GM21717 (cell line): ENCODE measurements at regions not wholly inside any gene's neighbourhood (a gene's known extent, or its start where the extent isn't known, plus 50 kb on each side); places are given as distances from the start of the nearest gene placed in this dataset.
"Not testable (repeated sequence)": the region's sequence is repeated elsewhere in the genome, so short reads cannot be mapped to it uniquely, and the experiment has no call there.

ENCODE experiments used
- ATAC-seq: cut with Tn5 transposase; IDR thresholded peaks from one replicate; pipeline ENCODE4 v1.9.1; 2021; ENCODE audit warnings: mild to moderate bottlenecking, moderate library complexity; ENCODE audit not compliant: unreplicated experiment

DNA sequence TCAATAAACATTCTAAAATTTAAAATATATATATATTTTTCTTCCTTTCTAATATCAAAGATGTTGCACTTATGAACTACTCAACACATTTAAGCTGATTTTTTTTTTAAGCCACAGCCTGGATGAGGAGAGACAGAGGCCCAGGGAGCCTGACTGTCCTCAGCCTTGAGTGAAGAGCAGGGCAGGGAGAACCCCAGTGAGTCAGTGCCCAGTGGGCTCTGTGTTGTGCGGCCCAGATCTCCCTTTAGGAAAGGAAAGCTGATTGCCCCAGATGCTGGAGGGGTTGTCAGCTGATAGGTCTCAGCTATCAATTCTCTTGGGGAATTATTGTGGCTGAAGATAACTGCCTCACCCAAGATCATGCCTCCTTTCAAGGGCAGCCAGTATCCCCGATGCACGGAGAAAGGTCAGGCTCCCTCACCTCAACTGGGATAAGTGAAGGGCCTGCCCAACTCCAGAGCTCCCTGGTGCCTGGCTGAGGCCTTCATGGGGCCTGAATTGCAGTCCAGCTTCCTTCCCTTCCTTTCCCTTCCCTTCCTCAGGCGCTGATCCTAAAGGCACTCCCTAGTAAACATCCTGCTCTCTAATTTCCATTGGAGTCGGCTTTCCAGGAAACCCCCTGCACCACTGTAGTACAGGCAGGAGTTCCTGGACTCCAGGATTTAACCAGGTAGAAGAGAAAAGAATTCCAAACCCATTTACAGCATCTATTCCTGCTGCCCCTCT, 106.9 kb upstream of the ATL2 start:
- ATAC-seq, result no peak

DNA sequence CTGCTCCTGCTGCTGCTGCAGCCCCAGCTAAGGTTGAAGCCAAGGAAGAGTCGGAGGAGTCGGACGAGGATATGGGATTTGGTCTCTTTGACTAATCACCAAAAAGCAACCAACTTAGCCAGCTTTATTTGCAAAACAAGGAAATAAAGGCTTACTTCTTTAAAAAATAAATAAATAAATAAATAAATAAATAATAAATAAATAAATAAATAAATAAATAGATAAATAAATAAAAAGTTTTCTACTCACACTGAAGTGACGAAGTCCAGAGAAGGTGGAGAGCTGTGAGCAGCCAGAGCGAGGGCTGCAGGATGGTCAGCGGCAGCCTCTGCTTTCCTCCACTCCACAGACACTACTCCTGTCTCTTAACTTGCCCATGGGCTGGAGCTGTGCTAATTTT, 105.6 kb upstream of the ATL2 start:
- ATAC-seq, result not testable (repeated sequence)

DNA sequence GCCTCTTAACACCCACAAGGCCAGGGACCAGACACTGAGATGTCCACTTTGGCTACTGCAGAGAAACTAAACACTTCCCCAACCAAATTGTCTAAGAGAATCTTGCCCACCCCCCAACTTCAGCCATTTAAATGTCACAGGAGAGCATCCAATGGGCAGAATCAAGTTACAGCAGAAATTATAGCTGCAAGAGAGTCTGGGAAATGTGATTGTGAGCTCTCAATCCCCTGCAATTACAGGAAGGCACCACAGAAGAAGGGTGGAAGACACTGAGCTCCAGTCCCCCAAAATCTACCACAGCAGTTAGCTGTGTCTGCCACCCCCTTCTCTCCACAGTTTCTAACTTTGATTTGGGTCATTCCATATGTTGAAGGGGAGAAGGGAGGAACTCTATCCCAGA, 103.5 kb upstream of the ATL2 start:
- no peak for ATAC-seq

GRCh38 chr2:38477006-38477405, 99.9 kb upstream of the ATL2 start:
- no peak for ATAC-seq

DNA sequence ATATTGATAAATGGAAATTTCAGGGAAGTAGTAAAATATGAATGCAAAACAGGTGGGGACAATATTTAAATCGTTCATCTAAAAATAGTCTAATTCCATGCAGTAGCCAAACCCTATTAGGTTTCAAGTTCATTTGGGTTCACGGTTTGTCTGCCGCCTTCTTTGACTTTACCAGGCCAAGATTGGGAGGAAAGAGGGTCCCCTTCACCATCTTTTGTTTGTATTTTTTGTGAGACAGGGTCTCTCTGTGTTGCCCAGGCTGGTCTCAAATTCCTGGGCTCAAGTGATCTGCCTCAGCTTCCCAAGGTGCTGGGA, 98.5 kb upstream of the ATL2 start:
- no peak for ATAC-seq

- ATAC-seq, result no peak
These were observed 97.9 kb upstream of the ATL2 start for GRCh38 chr2:38474715-38475566.

GRCh38 chr2:38474021-38474456, 97.0 kb upstream of the ATL2 start:
- peak; percentile 60 for ATAC-seq

GRCh38 chr2:38473333-38474005, 96.4 kb upstream of the ATL2 start:
- ATAC-seq, result no peak

DNA sequence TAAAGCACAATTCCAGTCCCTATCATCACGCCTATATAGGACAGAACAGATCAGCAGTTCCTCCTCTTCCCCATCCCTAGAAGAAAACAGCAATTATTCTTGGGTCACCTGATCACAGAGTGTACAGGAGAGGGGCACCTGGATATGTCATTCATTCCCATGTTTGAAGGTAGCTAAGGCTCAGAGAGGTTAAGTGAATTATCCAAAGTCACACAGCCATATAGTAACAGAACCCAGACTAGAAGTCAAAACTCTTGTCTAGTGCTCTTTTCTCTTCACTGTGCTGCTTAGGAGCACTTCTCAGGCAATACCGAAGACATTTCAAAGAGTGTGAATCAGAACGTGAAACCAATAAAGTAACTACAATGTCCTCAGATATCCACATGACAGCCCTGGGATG, 93.0 kb upstream of the ATL2 start:
- ATAC-seq, result no peak

DNA sequence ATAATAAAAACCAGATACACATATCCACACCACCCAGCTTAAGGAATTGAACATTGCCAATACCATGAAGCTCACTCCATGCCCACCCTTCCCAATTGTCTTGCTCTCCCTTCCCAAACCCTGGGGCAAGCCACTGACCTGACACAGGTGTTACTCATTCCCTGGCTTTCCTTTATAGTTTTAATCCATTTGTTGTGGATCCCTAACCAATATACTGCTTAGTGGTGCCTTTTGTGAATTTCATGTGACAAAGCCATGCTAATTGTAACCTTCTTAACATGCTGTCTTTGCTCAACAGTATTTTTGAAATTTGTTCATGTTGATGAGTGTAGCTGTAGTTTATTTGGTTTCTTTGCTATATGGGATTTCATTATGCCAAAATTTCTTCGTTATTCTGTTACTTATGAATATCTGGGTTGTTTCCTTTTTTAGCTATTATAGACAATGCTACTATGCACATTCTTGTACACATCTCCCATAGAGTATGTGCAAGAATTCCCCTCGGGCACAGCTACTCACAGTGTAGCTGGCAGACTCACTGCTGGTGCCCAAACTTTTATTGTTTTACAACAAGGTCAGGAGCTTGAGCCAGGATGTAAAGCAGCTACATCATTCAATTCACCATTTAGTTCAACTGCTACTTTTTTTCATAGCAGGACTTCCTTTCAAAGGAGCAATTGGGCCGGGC, 90.8 kb upstream of the ATL2 start:
- ATAC-seq, result no peak

DNA sequence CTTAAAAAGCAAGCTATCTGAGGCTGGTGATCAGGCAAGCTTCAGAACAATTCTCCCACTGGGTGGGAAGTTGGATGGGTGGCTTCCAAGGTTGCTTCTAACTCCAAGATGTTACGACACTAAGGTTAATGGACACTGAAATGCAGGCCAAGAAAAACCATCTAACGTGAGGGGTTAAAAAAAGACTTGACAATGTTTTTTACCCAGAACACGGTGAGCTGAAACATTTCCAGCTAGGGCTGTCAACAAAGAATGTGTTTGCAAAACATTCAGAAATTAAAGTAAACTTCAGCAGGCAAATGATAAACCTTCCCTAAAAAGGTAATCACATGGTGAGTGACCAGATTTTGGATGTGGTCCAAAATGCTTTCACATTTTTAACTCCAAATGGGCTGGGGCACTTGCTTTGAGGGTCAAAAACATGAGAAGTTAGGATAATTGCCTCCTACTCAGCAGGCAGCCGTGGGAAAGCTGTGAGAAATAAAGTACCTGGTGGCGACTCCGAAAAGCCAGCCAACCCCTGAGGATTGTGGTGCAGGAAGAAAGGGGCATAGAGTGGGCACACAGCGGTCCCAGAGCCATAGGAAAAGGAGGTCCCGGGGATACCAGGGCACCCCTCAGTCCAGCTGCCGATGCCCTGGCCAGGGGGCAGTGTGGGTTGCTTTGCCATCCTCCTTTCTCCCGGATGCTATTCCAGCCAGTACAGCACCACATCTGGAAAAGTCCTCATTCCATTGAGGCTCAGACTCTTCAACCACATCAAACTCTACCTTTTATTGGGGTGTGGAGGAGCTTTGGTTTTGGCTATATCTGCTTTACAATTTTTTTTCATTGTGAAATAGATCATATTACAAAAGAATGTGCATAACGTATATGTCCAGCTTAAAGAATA, 90.0 kb upstream of the ATL2 start:
- ATAC-seq, result no peak

DNA sequence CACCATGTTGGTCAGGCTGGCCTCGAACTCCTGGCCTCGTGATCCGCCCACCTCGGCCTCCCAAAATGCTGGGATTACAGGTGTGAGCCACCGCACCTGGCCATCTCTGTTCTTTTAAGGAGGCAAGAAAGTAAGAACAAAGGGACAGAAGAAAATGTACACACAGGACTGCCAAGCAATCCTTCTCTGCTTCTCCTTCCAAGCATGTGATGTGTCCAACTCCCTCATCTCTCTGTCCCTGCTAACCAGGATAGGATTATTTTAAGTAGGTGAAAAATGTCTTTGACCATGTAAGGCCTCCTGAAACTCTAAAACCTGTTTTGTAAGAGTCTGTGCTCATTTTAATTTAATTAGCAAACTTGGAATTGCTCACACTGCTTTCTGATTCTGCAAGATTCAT, 89.3 kb upstream of the ATL2 start:
- ATAC-seq, result no peak

GRCh38 chr2:38465789-38466127, 88.7 kb upstream of the ATL2 start:
- no peak for ATAC-seq

DNA sequence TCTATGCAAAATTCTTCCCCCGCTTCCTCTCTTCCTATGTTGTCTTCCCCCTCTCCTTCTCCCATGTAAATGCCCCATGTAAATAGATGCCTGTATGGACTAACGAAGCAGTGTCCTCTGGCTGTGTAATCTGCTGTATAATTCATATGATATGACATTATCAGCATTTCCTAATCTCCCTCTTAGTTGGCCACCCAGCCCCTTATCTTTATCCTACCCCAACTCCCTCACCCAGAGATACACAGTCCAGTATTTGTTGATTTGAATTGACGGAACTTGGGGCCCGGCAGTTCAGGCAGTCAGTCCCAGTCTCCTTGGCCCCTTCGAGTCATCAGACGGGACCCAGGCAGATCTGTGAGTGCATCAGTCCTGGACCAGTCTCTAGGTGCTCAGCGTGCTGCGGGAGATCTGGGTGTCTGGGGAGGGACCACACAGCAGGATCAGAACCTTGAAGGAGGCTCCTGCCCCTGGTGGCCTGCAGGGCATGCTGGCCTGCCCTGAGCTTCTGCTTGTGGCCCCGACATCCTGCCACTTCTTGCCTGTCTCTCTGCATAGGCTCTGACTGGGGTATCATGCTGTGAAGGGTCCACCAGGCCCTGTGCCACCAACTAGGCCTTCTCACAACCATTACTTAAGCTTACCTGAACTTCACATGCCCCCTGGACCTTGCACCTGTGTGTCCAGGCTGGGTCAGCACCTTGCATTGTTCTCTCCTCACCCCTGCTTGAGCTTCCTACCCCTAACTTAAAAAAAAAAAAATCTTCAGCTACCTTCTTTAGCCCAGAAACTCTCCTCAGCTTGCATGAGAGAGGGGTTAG, 88.1 kb upstream of the ATL2 start:
- no peak for ATAC-seq

DNA sequence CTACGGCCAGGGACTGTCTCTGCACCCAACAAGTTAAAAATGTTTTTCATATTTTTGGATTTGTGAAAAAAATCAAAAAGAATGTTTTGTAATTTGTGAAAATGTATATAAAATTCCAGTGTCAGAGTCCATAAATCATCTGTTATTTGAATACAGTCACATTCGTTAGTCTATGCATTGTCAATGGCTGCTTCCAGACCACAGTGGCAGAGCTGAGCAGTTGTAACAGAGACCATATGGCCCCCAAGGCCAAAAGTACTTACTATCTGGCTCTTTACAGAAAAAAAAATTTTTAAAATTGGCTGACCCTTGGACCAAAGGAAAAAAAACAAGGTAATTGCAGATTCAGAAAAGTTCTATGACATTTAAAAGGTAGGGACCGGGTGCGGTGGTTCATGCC, 86.7 kb upstream of the ATL2 start:
- no peak for ATAC-seq

DNA sequence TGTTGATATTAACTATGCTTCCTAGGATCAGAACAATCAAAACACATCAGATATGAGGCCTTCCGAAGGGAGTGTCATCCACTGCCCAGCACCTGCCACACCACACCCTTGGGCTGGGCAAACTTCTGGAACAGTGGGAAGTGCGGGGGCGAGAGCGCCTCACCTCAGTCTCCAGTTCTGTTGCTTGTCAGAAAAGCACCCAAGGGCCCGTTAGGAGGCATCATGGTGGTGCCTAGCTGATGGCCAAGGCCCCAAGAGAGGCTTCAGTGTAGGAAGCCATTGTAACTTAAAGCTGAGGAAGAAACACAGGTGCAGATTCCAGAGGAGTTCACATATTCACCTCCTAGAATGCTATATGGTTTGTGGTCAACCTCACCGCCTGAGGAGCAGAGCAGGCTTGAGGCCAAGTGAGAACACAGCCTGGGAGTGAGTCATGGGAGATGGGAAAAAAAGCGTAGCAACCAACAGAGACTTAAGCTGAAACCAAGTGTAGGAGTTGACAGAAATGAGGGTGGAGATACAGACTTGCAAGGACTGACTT, 85.1 kb upstream of the ATL2 start:
- ATAC-seq, result no peak

GRCh38 chr2:38461470-38461869, 84.4 kb upstream of the ATL2 start:
- no peak for ATAC-seq

DNA sequence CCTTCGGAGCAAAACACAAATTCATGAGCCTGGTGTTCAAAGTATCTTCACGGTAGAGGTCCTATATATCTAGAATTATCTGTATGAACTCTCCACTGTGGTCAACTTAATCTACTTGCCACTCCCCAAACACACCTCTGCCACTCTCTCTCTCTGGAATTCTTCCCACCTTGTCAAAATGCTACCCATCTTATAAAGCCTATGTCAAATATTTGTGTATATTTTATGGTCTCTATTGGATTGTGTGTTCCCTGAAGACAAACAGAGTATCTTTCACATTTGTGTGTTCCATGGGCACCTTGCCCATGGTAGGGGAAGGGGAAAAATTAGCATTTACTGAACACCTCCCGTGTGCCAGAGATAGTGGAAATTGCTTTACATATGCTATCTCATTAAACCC, 83.2 kb upstream of the ATL2 start:
- no peak for ATAC-seq

DNA sequence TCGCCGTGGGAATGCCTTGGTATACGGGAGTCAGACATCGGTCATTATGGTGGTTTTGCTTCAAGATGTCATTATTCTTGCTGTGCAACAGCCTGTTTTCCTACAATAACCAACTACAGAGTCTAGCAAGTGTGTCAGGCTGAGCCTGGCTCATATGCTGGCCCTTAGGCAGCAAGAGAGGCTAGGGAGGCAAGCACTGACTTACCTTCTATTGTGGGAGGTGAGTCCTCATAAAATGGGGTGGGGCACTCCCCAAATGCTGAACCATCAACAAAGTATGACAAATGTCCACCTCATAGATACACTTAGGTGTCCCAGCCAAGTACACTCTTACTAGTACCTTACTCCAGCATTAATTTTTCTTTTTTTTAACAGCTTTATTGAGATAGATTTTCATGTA, 77.0 kb upstream of the ATL2 start:
- ATAC-seq, result no peak
